ENCODE measurements at regions not wholly inside any gene's neighbourhood (a gene's known extent, or its start where the extent isn't known, plus 50 kb on each side); places are given as distances from the start of the nearest gene placed in this dataset.

DNA sequence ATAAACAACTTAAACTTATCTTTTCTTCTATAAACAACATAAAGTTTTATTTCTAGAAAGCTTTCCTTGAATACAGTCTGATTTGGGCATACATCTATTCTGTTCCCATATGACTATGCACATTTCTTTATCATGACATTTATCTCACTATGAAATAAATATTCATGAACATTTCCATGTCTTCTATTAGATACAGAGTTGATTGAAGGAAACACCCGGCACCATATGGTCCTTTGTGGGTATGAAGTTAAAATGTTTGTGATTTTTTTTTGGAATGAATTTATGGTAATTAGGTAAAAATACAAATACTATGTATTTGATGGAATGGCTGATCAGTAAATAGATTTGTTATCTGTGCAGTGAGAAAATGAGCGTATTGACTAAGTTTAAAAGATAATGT, 1209.8 kb upstream of the ACO1 start:
- TF ChIP-seq, protein P1, sequence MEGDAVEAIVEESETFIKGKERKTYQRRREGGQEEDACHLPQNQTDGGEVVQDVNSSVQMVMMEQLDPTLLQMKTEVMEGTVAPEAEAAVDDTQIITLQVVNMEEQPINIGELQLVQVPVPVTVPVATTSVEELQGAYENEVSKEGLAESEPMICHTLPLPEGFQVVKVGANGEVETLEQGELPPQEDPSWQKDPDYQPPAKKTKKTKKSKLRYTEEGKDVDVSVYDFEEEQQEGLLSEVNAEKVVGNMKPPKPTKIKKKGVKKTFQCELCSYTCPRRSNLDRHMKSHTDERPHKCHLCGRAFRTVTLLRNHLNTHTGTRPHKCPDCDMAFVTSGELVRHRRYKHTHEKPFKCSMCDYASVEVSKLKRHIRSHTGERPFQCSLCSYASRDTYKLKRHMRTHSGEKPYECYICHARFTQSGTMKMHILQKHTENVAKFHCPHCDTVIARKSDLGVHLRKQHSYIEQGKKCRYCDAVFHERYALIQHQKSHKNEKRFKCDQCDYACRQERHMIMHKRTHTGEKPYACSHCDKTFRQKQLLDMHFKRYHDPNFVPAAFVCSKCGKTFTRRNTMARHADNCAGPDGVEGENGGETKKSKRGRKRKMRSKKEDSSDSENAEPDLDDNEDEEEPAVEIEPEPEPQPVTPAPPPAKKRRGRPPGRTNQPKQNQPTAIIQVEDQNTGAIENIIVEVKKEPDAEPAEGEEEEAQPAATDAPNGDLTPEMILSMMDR (IDR thresholded peaks at IDR 0.05) = no peak
- no peak for TF ChIP-seq POLR2A (IDR thresholded peaks at IDR 0.05)

All from lower leg skin (tissue), 3 donors.